NB4 (cell line): ENCODE measurements at regions not wholly inside any gene's neighbourhood (a gene's known extent, or its start where the extent isn't known, plus 50 kb on each side); places are given as distances from the start of the nearest gene placed in this dataset.

Experiments used
- DNase-seq: peaks from one replicate; pipeline ENCODE4 v3.0.0; 2010; ENCODE audit warnings: low read depth
- H3K4me3 ChIP-seq: one replicate; pipeline ENCODE4 v1.5.1; 2011; ENCODE audit warnings: mild to moderate bottlenecking, low read depth, low read length, moderate library complexity
- MAX ChIP-seq: IDR thresholded peaks from 2 replicates; pipeline ENCODE4 v1.6.1; 2011; ENCODE audit warnings: low read depth, low read length
- MYC ChIP-seq: IDR thresholded peaks from 2 replicates; pipeline ENCODE4 v1.6.1; 2011; ENCODE audit warnings: low read depth, low read length
- POLR2A ChIP-seq: IDR thresholded peaks from 2 replicates; pipeline ENCODE4 v1.6.1; 2011; ENCODE audit warnings: mild to moderate bottlenecking; ENCODE audit not compliant: insufficient read length; ENCODE audit errors: extremely low read depth
- TF ChIP-seq, protein P1 (sequence below): IDR thresholded peaks from one replicate; pipeline ENCODE4 v1.5.1; 2012; ENCODE audit warnings: low read depth, low read length

GRCh38 chr12:33817713-33818112, 204.6 kb upstream of the ALG10 start:
- no peak for DNase-seq
- no peak for TF ChIP-seq MAX
- H3K4me3 ChIP-seq, result no peak overlapping the region

DNA sequence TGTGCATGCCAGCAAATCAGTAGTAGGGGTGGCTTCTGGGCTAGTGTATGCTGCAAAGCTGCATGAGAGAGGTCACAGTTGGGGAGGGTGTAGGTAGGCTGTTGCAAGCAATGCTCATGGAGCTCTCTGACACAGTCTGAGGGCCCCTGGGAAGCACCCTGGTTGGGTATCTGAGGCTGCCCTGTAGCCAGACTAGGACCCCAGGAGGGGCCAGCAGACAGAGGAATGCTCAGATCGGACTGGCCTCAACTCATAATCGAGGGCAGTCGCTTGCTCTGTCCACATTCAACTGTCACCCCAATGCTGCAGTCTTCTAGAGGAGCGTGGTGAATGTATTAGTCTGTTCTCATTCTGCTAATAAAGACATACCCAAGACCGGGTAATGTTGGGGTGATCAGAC, 204.0 kb upstream of the ALG10 start:
- TF ChIP-seq MAX, result no peak
- TF ChIP-seq, protein P1, sequence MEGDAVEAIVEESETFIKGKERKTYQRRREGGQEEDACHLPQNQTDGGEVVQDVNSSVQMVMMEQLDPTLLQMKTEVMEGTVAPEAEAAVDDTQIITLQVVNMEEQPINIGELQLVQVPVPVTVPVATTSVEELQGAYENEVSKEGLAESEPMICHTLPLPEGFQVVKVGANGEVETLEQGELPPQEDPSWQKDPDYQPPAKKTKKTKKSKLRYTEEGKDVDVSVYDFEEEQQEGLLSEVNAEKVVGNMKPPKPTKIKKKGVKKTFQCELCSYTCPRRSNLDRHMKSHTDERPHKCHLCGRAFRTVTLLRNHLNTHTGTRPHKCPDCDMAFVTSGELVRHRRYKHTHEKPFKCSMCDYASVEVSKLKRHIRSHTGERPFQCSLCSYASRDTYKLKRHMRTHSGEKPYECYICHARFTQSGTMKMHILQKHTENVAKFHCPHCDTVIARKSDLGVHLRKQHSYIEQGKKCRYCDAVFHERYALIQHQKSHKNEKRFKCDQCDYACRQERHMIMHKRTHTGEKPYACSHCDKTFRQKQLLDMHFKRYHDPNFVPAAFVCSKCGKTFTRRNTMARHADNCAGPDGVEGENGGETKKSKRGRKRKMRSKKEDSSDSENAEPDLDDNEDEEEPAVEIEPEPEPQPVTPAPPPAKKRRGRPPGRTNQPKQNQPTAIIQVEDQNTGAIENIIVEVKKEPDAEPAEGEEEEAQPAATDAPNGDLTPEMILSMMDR, result no peak
- no peak overlapping the region for H3K4me3 ChIP-seq

DNA sequence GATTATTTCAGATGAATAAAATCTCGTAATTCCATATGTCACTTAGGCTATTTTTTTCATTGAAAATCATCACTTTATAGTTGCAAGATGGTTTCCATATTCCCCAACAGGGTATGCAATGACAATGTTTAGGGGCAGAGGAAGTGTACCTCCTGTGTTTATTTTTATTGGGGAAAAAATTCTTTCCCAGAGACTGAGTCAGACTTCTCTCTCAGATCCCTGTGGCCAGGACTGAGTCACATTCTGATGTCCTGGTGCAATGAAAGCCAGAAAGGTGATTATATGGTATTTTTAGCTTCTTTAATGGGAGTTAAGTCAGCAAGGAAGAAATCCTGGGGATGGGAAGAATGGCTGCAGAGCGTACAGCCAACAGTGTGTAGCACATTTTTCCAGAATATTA, 196.9 kb upstream of the ALG10 start:
- DNase-seq, result no peak
- no peak overlapping the region for H3K4me3 ChIP-seq
- no peak for TF ChIP-seq MYC
- no peak for TF ChIP-seq MAX
- TF ChIP-seq, protein P1, result no peak
- TF ChIP-seq POLR2A, result no peak

More for the DNA sequence above, 204.0 kb upstream of the ALG10 start:
- no peak for DNase-seq

DNA sequence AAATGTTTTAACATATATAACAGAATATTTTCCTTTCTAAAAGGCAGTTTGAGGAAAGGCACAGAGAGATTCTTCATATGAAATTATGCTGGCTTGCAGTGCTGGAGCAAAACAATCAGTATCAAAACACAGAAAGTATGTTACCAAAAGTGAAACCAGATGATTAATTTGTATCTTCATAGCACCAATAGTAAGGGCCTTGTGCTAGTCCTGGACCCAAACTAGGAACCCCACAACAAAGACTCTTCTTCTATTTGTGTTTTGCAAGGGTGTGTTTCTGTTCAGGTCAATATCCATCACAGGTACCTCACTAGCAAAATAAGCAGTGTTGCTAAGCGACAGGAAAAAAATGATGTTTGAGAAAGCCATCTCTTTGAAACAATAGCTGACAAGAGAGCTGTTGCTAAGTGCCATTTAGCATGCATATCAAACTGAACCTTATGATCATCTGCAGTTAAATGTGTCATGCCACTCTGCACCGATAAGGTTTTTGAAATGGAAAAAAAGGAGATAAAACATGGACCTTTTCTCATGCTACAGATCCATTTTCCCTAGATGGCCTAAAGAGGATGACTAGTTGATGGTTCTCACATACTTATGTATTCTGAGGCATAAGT, 196.2 kb upstream of the ALG10 start:
- no peak for TF ChIP-seq MYC
- TF ChIP-seq POLR2A, result no peak
- no peak for TF ChIP-seq MAX
- TF ChIP-seq, protein P1, result no peak
- no peak for DNase-seq
- H3K4me3 ChIP-seq, result no peak overlapping the region

DNA sequence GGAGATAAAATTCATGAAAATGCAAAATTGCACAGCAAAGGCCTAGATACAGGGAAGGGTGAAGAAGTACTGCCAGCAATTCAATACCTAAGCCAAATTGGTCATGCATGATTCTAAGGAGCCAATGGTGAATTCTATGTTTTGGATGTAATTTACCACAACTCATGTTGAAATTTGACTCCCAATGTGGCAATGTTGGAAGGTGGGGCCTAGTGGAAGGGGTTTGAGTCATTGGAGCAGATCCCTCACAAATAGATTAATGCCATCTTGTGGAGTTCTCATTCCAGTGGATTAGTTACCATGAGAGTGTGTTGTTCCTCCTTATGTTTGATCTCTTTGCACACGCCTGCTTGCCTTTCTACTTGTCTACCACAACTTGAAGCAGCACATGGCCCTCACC, 194.0 kb upstream of the ALG10 start:
- H3K4me3 ChIP-seq, result no peak overlapping the region
- TF ChIP-seq POLR2A (no peak), MAX (no peak), MYC (no peak)
- TF ChIP-seq, protein P1, result no peak
- DNase-seq, result peak; percentile 14

- no peak for DNase-seq
- TF ChIP-seq MAX, result no peak
- TF ChIP-seq MYC, result no peak
- no peak for TF ChIP-seq POLR2A
- TF ChIP-seq, protein P1, result no peak
- H3K4me3 ChIP-seq, result no peak overlapping the region
Measured at GRCh38 chr12:33830070-33830469, 192.2 kb upstream of the ALG10 start.
